IMR-90 (cell line): ENCODE measurements at regions not wholly inside any gene's neighbourhood (a gene's known extent, or its start where the extent isn't known, plus 50 kb on each side); places are given as distances from the start of the nearest gene placed in this dataset.
A peak's percentile ranks its signal among the peaks of the same experiment; 100 is the strongest.

Experiments used
- ATAC-seq: fragments of 200-7000 bp; cut with Tn5 transposase; 2 replicates; pipeline ENCODE4 v1.9.1; 2020; ENCODE audit warnings: low read depth, mild to moderate bottlenecking, moderate library complexity
- BruUV-seq: library from RNA; stranded (reverse); fragments of 400-500 nt; replicated peaks from 2 replicates; lab custom pipeline; 2021; lab: Mats Ljungman, UMichigan
- CTCF ChIA-PET: fragments of 300-600 bp; formaldehyde crosslinking; extraction: SDS; loops from one replicate; lab custom pipeline; 2021; ENCODE audit warnings: antibody characterized with exemption; lab: Yijun Ruan, JAX
- POLR2A ChIA-PET: fragments of 300-600 bp; sonication (Branson Sonifier 250); formaldehyde crosslinking; loops from one replicate; lab custom pipeline; 2022; ENCODE audit warnings: antibody characterized with exemption; ENCODE audit not compliant: unreplicated experiment; lab: Charles Lee
- DNase-seq: peaks from one replicate; pipeline ENCODE4 v3.0.0; 2013
- H2AFZ ChIP-seq: replicated peaks from 2 replicates; pipeline ENCODE3; 2013; ENCODE audit warnings: low read length, mild to moderate bottlenecking; ENCODE audit not compliant: poor library complexity
- H2AK5ac ChIP-seq: 2 replicates; pipeline ENCODE4 v1.6.1; 2013; ENCODE audit warnings: low read depth, low read length, inconsistent platforms
- H2AK9ac ChIP-seq: replicated peaks from 2 replicates; pipeline ENCODE3; 2013; ENCODE audit warnings: mild to moderate bottlenecking, low read depth, low read length, moderate library complexity; ENCODE audit not compliant: poor library complexity
- H2BK120ac ChIP-seq: 2 replicates; pipeline ENCODE4 v1.6.1; 2013; ENCODE audit warnings: low read depth, low read length, inconsistent platforms
- H2BK15ac ChIP-seq: 3 replicates; pipeline ENCODE4 v1.6.1; 2013; ENCODE audit warnings: low read depth, low read length, inconsistent platforms
- H2BK20ac ChIP-seq: 2 replicates; pipeline ENCODE4 v1.6.1; 2013; ENCODE audit warnings: low read depth, mild to moderate bottlenecking, inconsistent platforms, low read length, moderate library complexity
- H2BK5ac ChIP-seq: 2 replicates; pipeline ENCODE4 v1.6.1; 2013; ENCODE audit warnings: mild to moderate bottlenecking, low read depth, low read length, inconsistent platforms; ENCODE audit not compliant: poor library complexity, severe bottlenecking
- H3K14ac ChIP-seq: replicated peaks from 2 replicates; pipeline ENCODE4 v1.6.1; 2013; ENCODE audit warnings: low read depth, low read length, inconsistent platforms
- H3K18ac ChIP-seq: 2 replicates; pipeline ENCODE4 v1.6.1; 2013; ENCODE audit warnings: low read depth, low read length, control low read depth
- H3K23ac ChIP-seq: 2 replicates; pipeline ENCODE4 v1.6.1; 2013; ENCODE audit warnings: low read depth, low read length, inconsistent platforms
- H3K27ac ChIP-seq: 2 replicates; pipeline ENCODE4 v1.5.1; 2013; ENCODE audit warnings: mild to moderate bottlenecking, control low read depth, low read length; ENCODE audit not compliant: insufficient read depth
- H3K27me3 ChIP-seq: 2 replicates; pipeline ENCODE4 v1.6.1; 2013; ENCODE audit warnings: low read length; ENCODE audit not compliant: control insufficient read depth, insufficient read depth
- H3K36me3 ChIP-seq: 2 replicates; pipeline ENCODE4 v1.6.1; 2013; ENCODE audit warnings: low read length, mixed read lengths; ENCODE audit not compliant: control insufficient read depth, insufficient read depth
- H3K4ac ChIP-seq: 2 replicates; pipeline ENCODE4 v1.6.1; 2013; ENCODE audit warnings: low read depth, low read length, inconsistent platforms
- H3K4me1 ChIP-seq: 2 replicates; pipeline ENCODE4 v1.6.1; 2013; ENCODE audit warnings: low read length, mixed read lengths; ENCODE audit not compliant: control insufficient read depth, insufficient read depth
- H3K4me2 ChIP-seq: 2 replicates; pipeline ENCODE4 v1.6.1; 2013; ENCODE audit warnings: low read depth, mild to moderate bottlenecking, control low read depth, low read length, moderate library complexity
- H3K4me3 ChIP-seq: 2 replicates; pipeline ENCODE4 v1.5.1; 2013; ENCODE audit warnings: low read depth, mild to moderate bottlenecking, control low read depth, low read length, moderate library complexity; ENCODE audit not compliant: insufficient read depth
- H3K56ac ChIP-seq: 2 replicates; pipeline ENCODE4 v1.6.1; 2013; ENCODE audit warnings: low read length, inconsistent platforms; ENCODE audit not compliant: insufficient read depth; ENCODE audit errors: extremely low read depth
- H3K79me1 ChIP-seq, 2 experiments: 2 replicates each; pipeline ENCODE4 v1.6.1; 2013; ENCODE audit warnings: low read length in 2 of 2, inconsistent platforms in 1 of 2, low read depth in 1 of 2
- H3K9ac ChIP-seq: 2 replicates; pipeline ENCODE4 v1.6.1; 2013; ENCODE audit warnings: low read depth, low read length, control low read depth
- H3K9me1 ChIP-seq: 2 replicates; pipeline ENCODE4 v1.6.1; 2013; ENCODE audit warnings: low read length, inconsistent platforms; ENCODE audit not compliant: insufficient read depth
- H3K9me3 ChIP-seq: 2 replicates; pipeline ENCODE4 v1.6.1; 2013; ENCODE audit warnings: low read length; ENCODE audit not compliant: control insufficient read depth, insufficient read depth
- H4K20me1 ChIP-seq: 2 replicates; pipeline ENCODE4 v1.6.1; 2013; ENCODE audit warnings: low read length, inconsistent platforms; ENCODE audit not compliant: insufficient read depth
- H4K5ac ChIP-seq: 2 replicates; pipeline ENCODE4 v1.6.1; 2013; ENCODE audit warnings: mild to moderate bottlenecking, low read depth, low read length, control low read depth
- H4K8ac ChIP-seq, 2 experiments: 2 replicates each; pipeline ENCODE4 v1.6.1; 2013; ENCODE audit warnings: low read depth in 2 of 2, low read length in 2 of 2, control low read depth in 1 of 2, inconsistent platforms in 1 of 2
- H4K91ac ChIP-seq: 2 replicates; pipeline ENCODE4 v1.6.1; 2013; ENCODE audit warnings: low read depth, low read length, inconsistent platforms; ENCODE audit not compliant: insufficient read depth
- CEBPB ChIP-seq: IDR thresholded peaks from 2 replicates; pipeline ENCODE4 v1.6.1; 2012; ENCODE audit warnings: low read depth, low read length, improper control_type of control experiment
- FOS ChIP-seq: fragments of 150-350 bp; IDR thresholded peaks from 2 replicates; pipeline ENCODE4 v1.6.1; 2016; ENCODE audit warnings: low read depth, low read length
- MAFK ChIP-seq: IDR thresholded peaks from 2 replicates; pipeline ENCODE4 v1.6.1; 2012; ENCODE audit warnings: low read depth, low read length, improper control_type of control experiment
- MAZ ChIP-seq: IDR thresholded peaks from 2 replicates; pipeline ENCODE4 v1.6.1; 2012; ENCODE audit warnings: low read depth, mild to moderate bottlenecking, low read length, improper control_type of control experiment, moderate library complexity, borderline replicate concordance
- MXI1 ChIP-seq: IDR thresholded peaks from 2 replicates; pipeline ENCODE4 v1.6.1; 2012; ENCODE audit warnings: low read depth, mild to moderate bottlenecking, low read length, moderate library complexity, borderline replicate concordance
- NFE2L2 ChIP-seq: fragments of 150-350 bp; IDR thresholded peaks from 2 replicates; pipeline ENCODE4 v1.6.1; 2016; ENCODE audit warnings: low read depth, mild to moderate bottlenecking, low read length
- POLR2A ChIP-seq: IDR thresholded peaks from 2 replicates; pipeline ENCODE4 v1.6.1; 2012; ENCODE audit warnings: mild to moderate bottlenecking, low read depth, low read length
- RAD21 ChIP-seq: IDR thresholded peaks from 2 replicates; pipeline ENCODE4 v1.6.1; 2012; ENCODE audit warnings: low read length, improper control_type of control experiment
- RCOR1 ChIP-seq: IDR thresholded peaks from 2 replicates; pipeline ENCODE4 v1.6.1; 2012; ENCODE audit warnings: mild to moderate bottlenecking, low read length, improper control_type of control experiment; ENCODE audit not compliant: insufficient replicate concordance
- RFX5 ChIP-seq: IDR thresholded peaks from 2 replicates; pipeline ENCODE4 v1.8.0; 2012; ENCODE audit warnings: low read depth, mild to moderate bottlenecking, low read length, moderate library complexity
- SMC3 ChIP-seq: fragments of 150-350 bp; IDR thresholded peaks from 2 replicates; pipeline ENCODE4 v1.6.1; 2016; ENCODE audit warnings: low read depth, mild to moderate bottlenecking, antibody characterized with exemption, low read length, moderate library complexity
- USF2 ChIP-seq: fragments of 150-350 bp; IDR thresholded peaks from 2 replicates; pipeline ENCODE4 v1.6.1; 2017; ENCODE audit warnings: mild to moderate bottlenecking, antibody characterized with exemption, low read length, low read depth
- WGBS, 2 experiments: methylation state at CpG; one replicate each; pipeline versions ENCODE4 v1.1.5 to v1.1.7; 2013; ENCODE audit warnings: missing lambda C conversion rate in 2 of 2; ENCODE audit not compliant: insufficient read length in 1 of 2; ENCODE audit errors: extremely low coverage in 2 of 2; 5-methylcytosine and 5-hydroxymethylcytosine counted together
- dilution Hi-C: fragments of 300-500 bp; cut with HindIII; formaldehyde crosslinking; loops from one replicate; pipeline ENCODE4 v1.14.3; 2018; ENCODE audit warnings: low sequenced_read_pairs; ENCODE audit not compliant: unreplicated experiment
- in situ Hi-C: fragments of 300-500 bp; cut with MboI; formaldehyde crosslinking; loops from 3 replicates; pipeline ENCODE4 v1.14.3; 2019; ENCODE audit warnings: low sequenced_read_pairs, inconsistent platforms, mixed read lengths
- intact Hi-C: fragments of 100-400 bp; cut with micrococcal nuclease; formaldehyde crosslinking; loops from 2 replicates; pipeline ENCODE4 v1.10.0; 2022
- TF ChIP-seq, protein P1 (sequence below): conservative IDR thresholded peaks from 2 replicates; pipeline ENCODE4 v1.5.1; 2012; ENCODE audit warnings: mild to moderate bottlenecking, low read depth, low read length, improper control_type of control experiment

DNA sequence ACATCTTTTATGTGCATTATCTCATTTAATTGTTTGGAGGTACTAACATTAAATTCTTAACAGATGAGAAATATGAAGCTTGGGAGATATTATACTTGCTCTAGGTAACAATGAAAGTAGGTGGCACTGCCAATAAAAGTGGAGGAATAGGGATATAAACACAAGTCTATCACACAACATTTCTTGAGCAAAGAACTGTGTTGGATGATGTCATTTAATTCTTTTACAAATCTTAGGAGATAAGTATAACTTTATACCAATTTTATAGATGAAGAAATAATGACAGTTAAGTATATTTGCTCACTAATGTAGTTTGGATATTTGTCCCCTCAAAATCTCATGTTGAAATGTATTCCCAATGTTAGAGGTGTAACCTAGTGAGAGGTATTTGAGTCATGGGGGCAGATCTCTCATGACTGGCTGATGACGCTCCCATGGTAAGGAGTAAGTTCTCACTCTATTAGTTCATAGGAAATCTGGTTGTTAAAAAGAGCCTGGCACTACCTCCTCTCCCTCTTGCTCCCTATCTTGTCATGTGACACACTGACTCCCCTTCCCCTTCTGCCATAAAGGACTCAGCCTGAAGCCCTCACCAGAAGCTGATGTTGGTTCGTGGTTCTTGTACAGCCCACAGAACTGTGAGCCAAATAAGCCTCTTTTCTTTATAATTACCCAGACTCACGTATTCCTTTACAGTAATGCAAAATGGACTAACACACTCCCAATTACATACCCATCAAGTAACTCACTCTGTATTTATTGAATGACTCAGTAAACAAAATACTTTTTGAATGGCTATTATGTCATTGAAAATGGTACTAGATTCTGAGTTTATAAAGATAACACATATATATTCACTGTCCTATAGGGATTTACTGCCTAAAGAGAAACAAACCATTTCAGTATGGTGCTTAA, 146.8 kb upstream of the KITLG start:
- Histone ChIP-seq H3K27me3 (no peaks in the 10 kb centered on the region), H3K9me1 (0 out of 2 replicates have a peak, but pooled peaks cover 3% of the 10 kb centered on the region), H3K79me1 (no peaks in the 10 kb centered on the region), H3K27ac (peak overlapping the region; percentile 60), H3K4ac (peak overlapping the region; percentile 89), H3K36me3 (no peaks in the 10 kb centered on the region), H3K18ac (peak overlapping the region; percentile 95), H2BK120ac (peak overlapping the region; percentile 90), H3K23ac (peak overlapping the region; percentile 85; the same call in 1 of the 2 replicates), H3K4me1 (peaks cover 8% of the 10 kb centered on the region), H2BK20ac (peak overlapping the region; percentile 85), H3K4me3 (peak overlapping the region; percentile 25; the same call in 1 of the 2 replicates), H2AK5ac (peak overlapping the region; percentile 60), H2BK5ac (peak overlapping the region; percentile 87), H3K56ac (peak overlapping the region; percentile 56; the same call in 1 of the 2 replicates), H4K8ac (peak overlapping the region; percentile 35 to 84; a peak in 3 of 4 replicates), H3K14ac (peak overlapping the region; percentile 51), H3K9ac (no peak overlapping the region), H2AFZ (peak overlapping the region; percentile 86), H3K4me2 (peak overlapping the region; percentile 83), H3K9me3 (no peaks in the 10 kb centered on the region), H4K5ac (peak overlapping the region; percentile 50), H4K91ac (peak overlapping the region; percentile 84), H2AK9ac (no peak overlapping the region), H4K20me1 (no peaks in the 10 kb centered on the region), H2BK15ac (peak overlapping the region; percentile 80)
- peak; percentile 83 for DNase-seq
- no TSS peak for BruUV-seq
- intact Hi-C loops (loop anchor here (5.0 kb wide), 1 partner anchor 145 kb away; the partner anchor contains the start of gene KITLG), dilution Hi-C loops (no loop called here), in situ Hi-C loops (no loop called here)
- ChIA-PET CTCF (no interaction called here), POLR2A (no interaction called here)
- no CpG with 5 or more reads among the region's 3 CpGs for WGBS, 2 experiments
- ATAC-seq = peak; percentile 86
- TF ChIP-seq SMC3 (no peak), MAZ (no peak), NFE2L2 (no peak), POLR2A (no peak), CEBPB (peak; percentile 8; the same call in 1 of the 2 replicates), MXI1 (no peak), MAFK (no peak), RFX5 (no peak), FOS (peak; percentile 31; the same call in 1 of the 2 replicates), RCOR1 (no peak), RAD21 (no peak), USF2 (peak; percentile 27; the same call in 1 of the 2 replicates)
- TF ChIP-seq, protein P1, sequence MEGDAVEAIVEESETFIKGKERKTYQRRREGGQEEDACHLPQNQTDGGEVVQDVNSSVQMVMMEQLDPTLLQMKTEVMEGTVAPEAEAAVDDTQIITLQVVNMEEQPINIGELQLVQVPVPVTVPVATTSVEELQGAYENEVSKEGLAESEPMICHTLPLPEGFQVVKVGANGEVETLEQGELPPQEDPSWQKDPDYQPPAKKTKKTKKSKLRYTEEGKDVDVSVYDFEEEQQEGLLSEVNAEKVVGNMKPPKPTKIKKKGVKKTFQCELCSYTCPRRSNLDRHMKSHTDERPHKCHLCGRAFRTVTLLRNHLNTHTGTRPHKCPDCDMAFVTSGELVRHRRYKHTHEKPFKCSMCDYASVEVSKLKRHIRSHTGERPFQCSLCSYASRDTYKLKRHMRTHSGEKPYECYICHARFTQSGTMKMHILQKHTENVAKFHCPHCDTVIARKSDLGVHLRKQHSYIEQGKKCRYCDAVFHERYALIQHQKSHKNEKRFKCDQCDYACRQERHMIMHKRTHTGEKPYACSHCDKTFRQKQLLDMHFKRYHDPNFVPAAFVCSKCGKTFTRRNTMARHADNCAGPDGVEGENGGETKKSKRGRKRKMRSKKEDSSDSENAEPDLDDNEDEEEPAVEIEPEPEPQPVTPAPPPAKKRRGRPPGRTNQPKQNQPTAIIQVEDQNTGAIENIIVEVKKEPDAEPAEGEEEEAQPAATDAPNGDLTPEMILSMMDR = no peak
